ENCODE measurements at regions not wholly inside any gene's neighbourhood (a gene's known extent, or its start where the extent isn't known, plus 50 kb on each side); places are given as distances from the start of the nearest gene placed in this dataset.

GRCh38 chr13:43965459-43965845 lies 85.7 kb downstream of the LACC1 start:
- TF ChIP-seq ZNF670 (tag by site-specific recombination; IDR thresholded peaks at IDR 0.05; ENCODE audit: low read depth): no peak
- TF ChIP-seq, protein P1, sequence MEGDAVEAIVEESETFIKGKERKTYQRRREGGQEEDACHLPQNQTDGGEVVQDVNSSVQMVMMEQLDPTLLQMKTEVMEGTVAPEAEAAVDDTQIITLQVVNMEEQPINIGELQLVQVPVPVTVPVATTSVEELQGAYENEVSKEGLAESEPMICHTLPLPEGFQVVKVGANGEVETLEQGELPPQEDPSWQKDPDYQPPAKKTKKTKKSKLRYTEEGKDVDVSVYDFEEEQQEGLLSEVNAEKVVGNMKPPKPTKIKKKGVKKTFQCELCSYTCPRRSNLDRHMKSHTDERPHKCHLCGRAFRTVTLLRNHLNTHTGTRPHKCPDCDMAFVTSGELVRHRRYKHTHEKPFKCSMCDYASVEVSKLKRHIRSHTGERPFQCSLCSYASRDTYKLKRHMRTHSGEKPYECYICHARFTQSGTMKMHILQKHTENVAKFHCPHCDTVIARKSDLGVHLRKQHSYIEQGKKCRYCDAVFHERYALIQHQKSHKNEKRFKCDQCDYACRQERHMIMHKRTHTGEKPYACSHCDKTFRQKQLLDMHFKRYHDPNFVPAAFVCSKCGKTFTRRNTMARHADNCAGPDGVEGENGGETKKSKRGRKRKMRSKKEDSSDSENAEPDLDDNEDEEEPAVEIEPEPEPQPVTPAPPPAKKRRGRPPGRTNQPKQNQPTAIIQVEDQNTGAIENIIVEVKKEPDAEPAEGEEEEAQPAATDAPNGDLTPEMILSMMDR (tag by site-specific recombination; IDR thresholded peaks at IDR 0.05): no peak
- no peak for TF ChIP-seq ZNF610 (tag by site-specific recombination; IDR thresholded peaks at IDR 0.05; ENCODE audit: borderline replicate concordance)
- no peak for TF ChIP-seq ZNF501 (tag by site-specific recombination; IDR thresholded peaks at IDR 0.05)
- TF ChIP-seq ZNF266 (tag by site-specific recombination; IDR thresholded peaks at IDR 0.05; ENCODE audit: low read depth): no peak
- TF ChIP-seq ZNF157 (tag by site-specific recombination; IDR thresholded peaks at IDR 0.05): no peak
- TF ChIP-seq, protein P2, sequence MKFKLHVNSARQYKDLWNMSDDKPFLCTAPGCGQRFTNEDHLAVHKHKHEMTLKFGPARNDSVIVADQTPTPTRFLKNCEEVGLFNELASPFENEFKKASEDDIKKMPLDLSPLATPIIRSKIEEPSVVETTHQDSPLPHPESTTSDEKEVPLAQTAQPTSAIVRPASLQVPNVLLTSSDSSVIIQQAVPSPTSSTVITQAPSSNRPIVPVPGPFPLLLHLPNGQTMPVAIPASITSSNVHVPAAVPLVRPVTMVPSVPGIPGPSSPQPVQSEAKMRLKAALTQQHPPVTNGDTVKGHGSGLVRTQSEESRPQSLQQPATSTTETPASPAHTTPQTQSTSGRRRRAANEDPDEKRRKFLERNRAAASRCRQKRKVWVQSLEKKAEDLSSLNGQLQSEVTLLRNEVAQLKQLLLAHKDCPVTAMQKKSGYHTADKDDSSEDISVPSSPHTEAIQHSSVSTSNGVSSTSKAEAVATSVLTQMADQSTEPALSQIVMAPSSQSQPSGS (tag by site-specific recombination; IDR thresholded peaks at IDR 0.05; ENCODE audit: low read depth): no peak
